ENCODE measurements at regions not wholly inside any gene's neighbourhood (a gene's known extent, or its start where the extent isn't known, plus 50 kb on each side); places are given as distances from the start of the nearest gene placed in this dataset.

DNA sequence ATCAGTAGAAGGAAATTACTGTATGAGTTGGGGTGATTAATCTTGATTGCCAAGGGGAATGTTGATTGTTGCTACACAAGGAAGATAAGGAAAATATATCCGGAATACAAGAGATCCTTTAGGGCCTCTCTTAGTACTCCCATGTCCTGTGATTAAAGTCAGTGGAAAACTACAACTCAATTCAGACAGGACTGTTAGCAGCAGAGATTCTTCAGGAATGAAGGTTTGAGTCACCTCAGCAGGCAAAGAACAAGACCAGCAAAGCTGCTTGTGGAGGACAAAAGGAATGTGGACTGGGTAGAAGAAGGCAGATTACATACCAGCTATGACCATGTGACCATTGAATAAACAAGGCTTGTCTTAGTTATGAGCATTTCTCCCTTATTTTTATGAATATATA is 478.2 kb downstream of the BUD13 start:
- DNase-seq (ENCODE audit: low read depth): no peak

DNA sequence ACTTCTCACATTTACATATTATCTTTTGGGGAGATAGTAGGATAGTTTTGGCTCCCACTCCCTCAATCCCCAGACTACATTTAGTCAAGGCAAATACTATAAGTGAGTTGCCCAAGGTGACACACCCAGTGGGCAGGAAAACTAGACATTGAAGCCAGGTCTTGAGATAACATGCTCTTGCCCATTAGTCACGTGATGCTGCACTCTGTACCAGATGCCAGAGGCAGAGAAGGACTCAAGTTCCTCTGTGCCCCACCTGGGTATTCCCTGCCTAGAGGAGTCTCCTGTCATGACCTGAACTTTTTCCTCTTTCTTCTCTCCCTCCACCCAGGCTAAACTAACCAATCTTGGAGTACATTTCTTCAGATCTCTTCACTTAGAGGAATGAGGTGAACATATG is 484.9 kb downstream of the BUD13 start:
- no peak for DNase-seq (ENCODE audit: low read depth)

DNA sequence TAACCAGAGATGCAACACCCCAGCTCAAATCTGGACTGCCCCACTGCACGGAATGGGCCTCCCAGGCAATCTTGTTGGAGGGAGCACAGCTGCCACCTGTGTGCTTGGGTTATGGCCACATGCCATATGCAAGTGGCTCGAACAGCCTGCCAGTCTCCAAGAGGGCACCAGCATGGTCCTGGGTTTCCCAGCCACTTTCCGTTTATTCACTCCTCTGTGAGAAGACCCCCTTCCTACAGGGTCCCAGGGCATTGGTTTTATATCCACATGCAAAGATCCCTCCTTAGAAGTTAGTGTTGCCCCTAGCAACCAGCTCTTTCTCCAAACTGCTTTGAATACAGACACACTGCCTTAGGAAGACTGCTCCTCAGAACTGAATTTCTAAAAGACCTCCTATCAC is 487.8 kb downstream of the BUD13 start:
- no peak for DNase-seq (ENCODE audit: low read depth)

DNA sequence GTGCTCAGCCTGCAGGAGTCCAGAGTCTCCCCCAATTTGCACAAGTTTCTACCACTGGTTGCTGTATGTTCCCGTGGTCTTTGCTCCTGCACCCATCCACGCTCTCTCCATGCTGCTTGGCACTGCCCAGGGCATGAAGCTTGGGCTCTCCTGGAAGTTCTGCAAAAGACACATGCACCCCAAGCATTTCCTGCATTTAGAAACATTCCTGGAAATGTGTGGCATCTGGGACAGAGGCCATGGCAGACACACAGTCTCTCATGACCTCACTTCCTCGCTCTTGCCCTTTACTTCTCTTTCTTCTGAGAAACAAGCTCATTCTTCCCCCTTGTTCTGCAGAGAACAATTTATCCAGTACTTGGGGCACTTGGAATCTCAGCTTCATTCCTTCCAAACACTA is 489.5 kb downstream of the BUD13 start:
- DNase-seq (ENCODE audit: low read depth): no peak

GRCh38 chr11:116282481-116282880 is 490.3 kb downstream of the BUD13 start:
- no peak for DNase-seq (ENCODE audit: low read depth)

GRCh38 chr11:116281173-116282160 is 491.3 kb downstream of the BUD13 start:
- DNase-seq (ENCODE audit: low read depth): no peak

GRCh38 chr11:116279511-116279910 is 493.3 kb downstream of the BUD13 start:
- no peak for DNase-seq (ENCODE audit: low read depth)

DNA sequence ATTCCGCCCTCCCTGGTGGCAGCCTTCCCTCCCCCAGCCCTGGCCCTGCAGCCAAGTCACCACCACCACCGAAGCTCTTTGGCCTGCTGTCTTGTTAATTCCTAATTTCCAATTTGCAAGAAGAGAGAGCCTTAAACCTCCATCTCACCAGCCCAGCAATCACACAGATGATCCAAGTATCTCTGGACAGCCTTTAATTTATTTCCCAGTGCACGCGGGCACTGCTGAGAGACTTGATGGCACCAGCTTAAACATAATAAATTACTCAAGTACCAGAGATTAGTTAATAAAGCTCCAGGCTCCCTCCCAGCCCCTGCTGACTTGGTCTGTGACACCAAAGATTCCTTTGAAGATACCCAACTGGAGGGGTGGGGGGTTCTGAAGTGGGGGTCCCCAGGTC is 494.7 kb downstream of the BUD13 start:
- DNase-seq (ENCODE audit: low read depth): no peak

GRCh38 chr11:116276051-116277044 is 496.4 kb downstream of the BUD13 start:
- DNase-seq (ENCODE audit: low read depth): peak; percentile 61

GRCh38 chr11:116275635-116276034 is 497.2 kb downstream of the BUD13 start:
- DNase-seq (ENCODE audit: low read depth): no peak

GRCh38 chr11:116274521-116274920 is 498.3 kb downstream of the BUD13 start:
- DNase-seq (ENCODE audit: low read depth): no peak

DNA sequence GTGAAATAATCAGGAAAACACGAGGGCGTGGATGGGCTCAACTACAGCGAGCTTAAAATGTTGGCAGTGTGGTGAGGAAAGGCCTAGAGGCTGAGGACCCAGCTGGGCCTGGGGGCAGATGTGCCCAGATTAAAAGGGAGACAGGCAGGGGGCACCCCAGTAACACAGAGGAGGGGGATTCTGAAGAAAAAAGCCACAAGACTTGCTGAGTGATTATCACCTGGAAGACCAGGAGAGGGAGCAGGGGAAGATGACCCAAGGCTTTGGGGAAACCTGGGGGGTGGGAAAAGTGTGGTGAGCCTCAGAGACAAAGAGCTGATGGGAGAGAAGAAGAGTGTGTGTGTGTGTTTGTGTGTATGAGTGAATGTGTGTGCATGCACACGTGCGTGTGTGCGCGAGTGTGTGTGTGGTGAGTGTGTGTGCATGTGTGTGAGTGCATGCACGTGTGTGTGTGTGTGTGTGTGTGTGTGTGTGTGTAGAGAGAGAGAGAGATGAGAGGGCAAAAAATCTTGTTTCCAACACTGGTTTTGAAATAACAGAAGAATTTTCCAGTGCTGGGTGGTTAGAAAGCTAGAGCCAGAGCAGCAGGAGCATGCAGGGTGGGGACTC is 500.5 kb downstream of the BUD13 start:
- no peak for DNase-seq (ENCODE audit: low read depth)

DNA sequence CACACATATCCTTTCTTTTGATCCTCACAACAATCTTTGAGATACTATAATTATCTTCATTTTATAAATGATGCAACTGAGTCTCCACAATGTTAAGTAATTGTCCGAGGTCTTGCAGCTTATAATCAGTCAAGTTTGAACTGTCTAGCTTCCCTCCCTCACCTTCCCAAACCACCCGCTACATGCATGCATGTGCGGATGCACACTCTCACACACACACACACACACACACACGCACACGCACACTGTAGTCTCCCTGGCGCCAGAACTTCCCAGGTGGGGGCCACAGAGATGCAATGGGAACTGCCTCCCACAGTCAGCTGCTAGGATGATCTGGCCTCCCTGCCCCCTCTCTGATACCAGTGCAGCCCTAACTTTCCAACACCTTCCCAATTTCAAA is 501.3 kb downstream of the BUD13 start:
- DNase-seq (ENCODE audit: low read depth): no peak

DNA sequence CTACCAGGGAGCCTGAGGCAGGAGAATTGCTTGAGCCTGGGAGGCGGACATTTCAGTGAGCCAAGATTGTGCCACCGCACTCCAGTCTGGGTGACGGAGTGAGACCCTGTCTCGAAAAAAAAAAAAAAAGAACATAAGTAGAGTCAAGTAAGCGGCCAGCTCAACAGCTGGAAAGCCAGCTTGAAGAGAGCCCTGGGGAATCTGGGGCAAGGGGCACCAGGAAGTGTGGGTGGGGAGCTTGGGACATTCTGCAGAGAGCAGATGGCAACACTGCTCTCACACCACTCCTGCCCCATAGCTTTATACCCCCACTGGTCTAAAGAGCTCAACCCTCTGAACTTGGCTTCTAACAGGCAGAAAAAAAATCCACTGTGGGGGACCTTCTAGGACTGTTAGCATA is 505.6 kb downstream of the BUD13 start:
- DNase-seq (ENCODE audit: low read depth): no peak

GRCh38 chr11:116263770-116264169 is 509.0 kb downstream of the BUD13 start:
- DNase-seq (ENCODE audit: low read depth): no peak

- no peak for DNase-seq (ENCODE audit: low read depth)
These were observed 509.8 kb downstream of the BUD13 start for GRCh38 chr11:116263019-116263418.

GRCh38 chr11:116262370-116262769 is 510.4 kb downstream of the BUD13 start:
- DNase-seq (ENCODE audit: low read depth): no peak

DNA sequence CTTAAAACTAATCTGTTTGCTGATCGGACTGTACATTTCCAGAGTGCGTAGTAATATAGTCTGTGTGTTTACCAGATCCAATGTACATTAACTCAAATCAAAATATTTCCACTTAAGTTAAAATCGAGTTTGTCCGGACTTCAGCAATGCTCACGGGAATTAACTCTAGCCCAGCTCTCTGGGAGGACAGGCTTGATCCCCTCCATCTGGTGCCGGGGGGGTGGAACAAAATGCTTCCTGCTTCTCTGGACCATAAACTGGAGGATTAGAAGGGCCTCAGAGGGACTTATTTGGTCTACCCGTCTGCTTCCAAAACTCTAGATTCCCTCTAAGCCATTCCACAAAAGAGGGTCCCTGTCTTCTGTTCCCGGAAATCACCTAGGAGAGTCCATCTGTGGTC is 511.2 kb downstream of the BUD13 start:
- no peak for DNase-seq (ENCODE audit: low read depth)

- DNase-seq (ENCODE audit: low read depth): no peak
These were observed 514.0 kb downstream of the BUD13 start for GRCh38 chr11:116258821-116259220.

GRCh38 chr11:116257883-116258282 is 514.9 kb downstream of the BUD13 start:
- no peak for DNase-seq (ENCODE audit: low read depth)

DNA sequence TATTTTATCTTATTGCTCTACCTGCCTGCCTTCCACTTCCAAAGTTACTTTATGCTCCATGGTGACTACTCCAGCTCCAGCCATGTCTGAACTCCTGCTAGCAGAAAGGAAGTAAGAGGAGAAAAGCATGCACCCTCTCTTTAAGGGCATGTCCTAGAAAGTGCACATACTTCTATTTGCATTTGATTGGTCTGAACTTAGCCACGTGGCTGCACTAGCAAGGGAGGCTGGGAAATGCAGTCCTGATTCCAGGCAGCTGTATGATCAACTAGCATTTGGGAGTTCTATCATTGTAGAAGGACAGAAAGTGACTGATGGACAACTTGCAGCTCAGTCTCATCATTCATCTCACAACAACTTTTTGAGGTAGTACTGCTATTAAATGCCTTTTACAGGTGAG is 515.7 kb downstream of the BUD13 start:
- DNase-seq (ENCODE audit: low read depth): no peak

DNA sequence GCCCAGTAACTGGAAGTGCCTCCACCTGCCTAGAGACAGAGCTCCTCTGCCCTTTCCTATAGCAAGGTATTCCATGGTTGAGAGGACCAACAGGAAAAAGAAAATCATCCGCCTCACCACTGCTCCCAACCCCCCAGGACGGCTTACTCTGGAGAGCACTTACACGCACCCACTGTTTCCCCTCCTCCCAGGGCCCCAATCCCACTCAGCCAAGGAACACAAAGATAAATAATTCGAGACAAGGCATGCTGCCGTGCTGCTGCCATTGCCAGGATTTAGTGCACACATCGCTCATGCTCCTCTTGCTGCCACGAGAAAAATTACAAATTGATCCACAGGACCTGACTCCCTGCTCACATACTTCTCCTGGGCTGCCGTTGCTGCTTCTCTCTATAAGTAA is 516.6 kb downstream of the BUD13 start:
- DNase-seq (ENCODE audit: low read depth): no peak
